ENCODE measurements at regions not wholly inside any gene's neighbourhood (a gene's known extent, or its start where the extent isn't known, plus 50 kb on each side); places are given as distances from the start of the nearest gene placed in this dataset.
"Not testable (repeated sequence)": the region's sequence is repeated elsewhere in the genome, so short reads cannot be mapped to it uniquely, and the experiment has no call there.

- DNase-seq, result no peak
Measured at GRCh38 chr5:54883374-54884194, 101.8 kb downstream of the ESM1 start.

- no peak for DNase-seq
Measured at GRCh38 chr5:54882841-54883240, 102.6 kb downstream of the ESM1 start.

GRCh38 chr5:54882101-54882500 lies 103.3 kb downstream of the ESM1 start:
- no peak for DNase-seq

GRCh38 chr5:54881286-54882005 lies 103.9 kb downstream of the ESM1 start:
- no peak for DNase-seq

DNA sequence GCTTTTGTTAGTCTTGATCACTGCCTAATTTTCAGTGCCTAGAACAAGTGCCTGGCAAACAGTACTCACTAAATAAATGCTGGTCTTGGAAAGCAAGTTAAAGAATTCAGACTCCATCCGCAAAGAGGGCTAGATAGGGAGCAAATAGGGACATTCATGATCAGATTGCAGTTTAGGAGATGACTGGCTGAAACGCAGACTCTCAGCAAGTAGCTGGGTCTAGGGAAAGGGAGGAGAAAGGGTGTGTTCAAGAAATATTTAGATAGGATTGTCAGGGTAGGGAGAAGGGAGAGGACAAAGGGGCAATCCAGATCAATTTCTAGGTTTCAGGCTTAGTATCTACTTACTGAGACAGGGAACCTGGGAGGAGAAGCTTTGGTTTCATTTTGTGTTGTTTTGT lies 108.4 kb downstream of the ESM1 start:
- DNase-seq, result no peak

DNA sequence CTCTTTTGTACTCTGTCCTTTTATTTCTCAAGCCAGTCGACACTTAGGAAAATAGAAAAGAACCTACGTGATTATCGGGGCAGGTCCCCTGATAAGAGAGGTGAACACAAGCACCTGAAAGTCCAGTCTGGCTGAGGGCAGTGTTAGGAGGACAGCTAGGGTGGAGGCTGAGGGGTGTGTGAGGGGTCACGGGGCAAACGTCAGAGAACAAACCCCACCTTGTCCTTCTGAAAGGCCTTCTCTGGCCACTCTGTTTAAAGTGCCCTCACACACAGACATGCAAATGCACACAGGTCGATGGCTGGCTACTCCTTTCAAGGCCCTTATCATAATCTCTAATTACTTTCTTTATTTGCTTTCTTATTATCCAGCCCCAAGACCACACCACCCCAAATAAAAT lies 108.8 kb downstream of the ESM1 start:
- DNase-seq, result no peak

GRCh38 chr5:54874337-54875021 lies 110.9 kb downstream of the ESM1 start:
- DNase-seq, result peak; percentile 85

DNA sequence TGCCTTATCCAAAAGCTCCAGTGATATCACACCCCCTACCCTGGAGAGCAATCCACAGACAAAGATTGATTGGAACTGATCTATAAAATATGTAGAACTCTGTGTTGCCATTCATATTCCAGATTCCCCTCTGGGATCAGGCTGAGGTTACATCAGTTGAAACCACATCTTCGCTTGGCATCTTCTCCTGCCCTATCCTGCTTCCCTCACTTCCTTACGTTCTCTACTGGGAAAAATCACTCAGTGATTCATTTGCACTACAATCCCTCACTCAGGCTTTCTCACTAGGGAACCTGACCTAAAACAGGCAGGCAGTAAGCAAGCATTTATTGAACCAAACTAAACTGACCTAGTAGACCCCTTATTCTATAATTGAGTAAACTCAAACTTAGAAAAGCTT lies 111.7 kb downstream of the ESM1 start:
- DNase-seq, result no peak

- no peak for DNase-seq
Measured at GRCh38 chr5:54872810-54873209, 112.6 kb downstream of the ESM1 start.

DNA sequence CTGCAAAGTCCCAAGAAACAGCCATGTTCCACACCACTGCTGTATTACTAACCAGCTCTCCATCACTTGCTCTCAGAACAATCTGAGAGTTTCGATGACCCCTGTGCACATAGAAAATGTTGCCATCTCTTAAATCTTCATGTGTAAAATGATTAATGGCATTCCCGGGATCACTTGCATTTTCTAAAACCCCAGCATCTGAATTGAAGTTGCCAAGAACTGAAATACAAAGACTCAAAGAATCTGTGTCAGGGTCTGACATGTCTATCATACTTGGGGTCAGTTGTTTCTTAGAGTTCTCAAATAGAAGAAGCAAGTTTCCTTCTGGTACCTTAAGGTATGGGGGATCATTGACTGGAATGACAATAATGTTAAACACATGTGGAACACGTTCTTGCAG lies 115.1 kb downstream of the ESM1 start:
- DNase-seq, result no peak

DNA sequence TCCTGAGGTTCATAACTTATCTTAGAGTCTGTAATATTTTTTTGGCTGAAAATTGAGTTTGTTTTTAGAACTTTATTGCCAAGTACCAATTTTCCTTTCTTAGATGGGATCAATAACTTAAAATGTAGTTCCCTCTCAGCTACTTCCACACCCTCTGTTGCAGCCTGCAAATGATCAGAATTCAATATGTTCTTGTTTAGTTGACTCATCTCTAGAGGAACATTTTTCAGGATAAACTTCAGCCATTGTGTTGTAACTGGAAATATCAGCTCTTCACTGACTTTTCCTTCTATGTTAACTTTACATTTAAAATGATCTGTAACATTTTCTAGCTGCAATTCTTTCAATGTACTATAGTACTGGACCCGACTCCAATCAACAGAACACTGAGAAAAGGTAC lies 115.7 kb downstream of the ESM1 start:
- no peak for DNase-seq

- no peak for DNase-seq
Measured at GRCh38 chr5:54868511-54869483, 116.6 kb downstream of the ESM1 start.

DNA sequence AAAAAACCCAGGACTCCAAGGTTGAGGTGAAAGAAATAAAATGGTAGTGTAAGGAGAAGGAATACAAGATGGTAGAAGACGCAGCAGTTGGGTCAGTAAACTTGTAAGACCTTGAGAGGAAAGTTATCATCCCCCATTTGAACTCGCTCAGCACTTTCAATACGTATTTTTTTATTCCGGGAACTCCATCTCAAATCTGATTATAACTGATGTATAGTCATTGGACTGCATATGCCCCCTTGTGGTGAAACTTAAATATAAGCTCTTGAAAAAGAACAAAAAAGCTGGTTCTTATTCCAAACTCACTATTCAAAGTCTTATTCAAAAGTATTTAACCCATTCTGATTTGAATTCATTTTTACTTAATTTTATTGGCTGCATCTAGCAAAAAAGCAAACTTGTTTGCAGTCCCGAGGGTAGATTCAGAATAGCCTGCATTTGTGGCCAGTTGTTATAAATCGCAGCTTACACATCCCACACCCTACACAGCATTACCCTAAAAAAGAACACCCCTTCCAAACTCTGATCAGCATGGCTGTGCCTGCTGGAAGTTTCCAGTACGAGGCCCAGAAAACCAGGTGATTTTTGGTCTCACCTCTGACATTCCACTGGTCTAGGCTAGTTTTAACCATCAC lies 118.0 kb downstream of the ESM1 start:
- peak; percentile 82 for DNase-seq

DNA sequence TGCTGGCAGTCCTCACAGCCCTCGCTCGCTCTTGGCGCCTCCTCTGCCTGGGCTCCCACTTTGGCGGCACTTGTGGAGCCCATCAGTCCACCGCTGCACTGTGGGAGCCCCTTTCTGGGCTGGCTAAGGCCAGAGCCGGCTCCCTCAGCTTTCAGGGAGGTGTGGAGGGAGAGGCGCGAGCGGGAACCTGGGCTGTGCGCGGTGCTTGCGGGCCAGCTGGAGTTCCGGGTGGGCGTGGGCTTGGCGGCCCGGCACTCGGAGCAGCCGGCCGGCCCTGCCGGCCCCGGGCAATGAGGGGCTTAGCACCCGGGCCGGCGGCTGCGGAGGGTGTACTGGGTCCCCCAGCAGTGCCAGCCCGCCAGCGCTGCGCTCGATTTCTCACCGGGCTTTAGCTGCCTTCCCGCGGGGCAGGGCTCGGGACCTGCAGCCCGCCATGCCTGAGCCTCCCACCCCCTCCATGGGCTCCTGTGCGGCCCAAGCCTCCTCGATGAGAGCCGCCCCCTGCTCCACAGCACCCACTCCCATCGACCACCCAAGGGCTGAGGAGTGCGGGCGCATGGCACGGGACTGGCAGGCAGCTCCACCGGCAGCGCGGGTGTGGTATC lies 120.4 kb downstream of the ESM1 start:
- DNase-seq, result not testable (repeated sequence)

DNA sequence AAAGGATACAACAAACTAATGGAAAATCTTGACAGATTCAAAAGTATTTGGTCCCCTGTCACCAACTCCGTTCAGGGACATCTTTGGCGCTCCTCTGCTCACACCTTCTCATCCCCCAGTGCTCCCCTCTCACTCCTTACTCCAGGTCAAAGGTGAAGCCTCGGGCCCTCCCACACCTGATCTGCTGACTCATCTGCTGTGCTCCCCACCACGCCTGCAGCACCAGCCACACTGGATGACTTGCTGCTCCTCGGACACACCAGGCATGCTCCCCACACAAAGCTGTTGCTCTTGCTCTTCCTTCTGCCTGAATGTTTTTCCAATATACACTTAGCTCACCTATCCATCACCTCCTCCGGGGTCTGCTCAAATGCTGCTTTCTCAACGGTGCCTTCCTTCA lies 123.4 kb downstream of the ESM1 start:
- no peak for DNase-seq

DNA sequence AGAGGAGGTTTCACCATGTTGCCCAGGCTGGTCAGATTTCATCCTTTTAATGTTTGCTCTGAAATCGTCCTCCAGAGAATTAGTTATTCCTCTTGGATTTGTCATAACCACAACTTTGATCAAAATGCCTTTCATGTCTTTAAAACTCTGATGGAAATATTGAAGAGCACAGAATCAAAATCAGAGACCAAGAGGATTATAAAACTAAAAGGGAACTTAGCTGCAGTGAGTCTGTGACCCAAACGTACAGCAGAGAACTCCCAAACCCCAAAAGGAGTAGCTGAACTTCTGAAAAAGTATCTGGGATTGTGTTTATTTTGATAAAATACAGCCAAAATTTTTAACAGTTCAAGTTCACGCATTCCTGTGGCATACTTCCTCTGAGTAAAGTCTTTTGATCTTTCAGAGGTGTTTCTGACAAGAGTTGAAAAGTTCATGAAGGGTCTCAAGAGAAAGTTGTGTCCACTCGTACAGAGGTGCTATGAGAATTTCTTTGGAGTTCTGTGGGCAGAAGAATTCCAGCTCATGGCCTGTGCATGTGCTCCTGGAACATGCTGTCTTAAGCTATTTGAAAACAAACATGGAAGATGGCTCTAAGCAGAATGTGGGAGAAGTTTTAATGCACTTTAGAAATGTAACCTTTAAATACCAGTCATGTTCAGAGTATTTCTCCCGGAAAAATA lies 124.0 kb downstream of the ESM1 start:
- no peak for DNase-seq

GRCh38 chr5:54860321-54860720 lies 125.1 kb downstream of the ESM1 start:
- DNase-seq, result no peak

DNA sequence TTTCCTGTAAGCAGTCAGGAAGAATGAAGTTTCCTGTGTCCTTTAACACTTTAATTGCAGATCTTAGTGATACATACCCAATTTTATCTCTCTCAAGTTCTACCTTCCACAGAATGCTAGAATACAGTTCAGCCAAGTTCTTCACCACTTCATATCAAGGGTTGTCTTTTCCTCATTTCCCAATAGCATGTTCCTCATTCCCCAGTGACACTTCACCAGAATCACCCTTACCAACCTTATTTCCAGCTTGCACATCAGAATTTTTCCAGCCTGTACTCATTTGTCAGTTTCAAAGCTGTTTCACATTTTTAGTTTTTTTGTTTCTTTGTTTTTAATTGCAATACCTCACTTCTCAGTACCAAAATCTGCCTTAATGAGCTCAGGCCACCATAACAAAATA lies 126.1 kb downstream of the ESM1 start:
- DNase-seq, result no peak

GRCh38 chr5:54854883-54855581 lies 130.4 kb downstream of the ESM1 start:
- DNase-seq, result no peak

GRCh38 chr5:54852007-54852406 lies 133.4 kb downstream of the ESM1 start:
- no peak for DNase-seq

Measured in OCI-M1 (cell line).